OCI-LY1 (cell line): ENCODE measurements at regions not wholly inside any gene's neighbourhood (a gene's known extent, or its start where the extent isn't known, plus 50 kb on each side); places are given as distances from the start of the nearest gene placed in this dataset.

Experiments used
- EZH2 ChIP-seq: fragments of 200-600 bp; sonication (generic), shearing (Covaris generic); IDR thresholded peaks from 2 replicates; pipeline ENCODE4 v1.8.0; 2017; ENCODE audit warnings: borderline replicate concordance, mixed run types, mild to moderate bottlenecking, antibody characterized with exemption, low read length, moderate library complexity, mixed read lengths
- TF ChIP-seq, protein P1 (sequence below): fragments of 200-600 bp; sonication (generic), shearing (Covaris generic); IDR thresholded peaks from 2 replicates; pipeline ENCODE4 v1.5.1; 2017; ENCODE audit warnings: mild to moderate bottlenecking, antibody characterized with exemption, low read length, moderate library complexity, mixed read lengths

DNA sequence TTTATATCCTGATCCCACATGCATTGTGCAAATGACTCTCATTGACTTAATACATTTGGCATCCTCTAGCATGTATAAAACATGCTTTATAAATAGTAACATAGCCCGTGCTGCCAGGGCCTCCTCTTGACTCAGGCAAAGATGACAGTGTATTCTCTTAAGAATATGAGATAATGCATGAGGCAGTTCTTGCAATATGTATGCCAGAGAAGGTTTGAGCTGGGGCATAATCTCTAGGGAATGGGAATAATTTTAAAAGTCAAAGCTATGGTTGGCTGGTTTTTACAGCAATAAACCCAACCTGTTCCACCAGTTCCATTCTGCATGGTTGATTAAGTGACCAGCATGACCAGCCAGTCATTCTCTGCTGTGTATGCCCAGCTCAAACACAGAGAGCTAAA, 179.0 kb upstream of the PFN2 start:
- TF ChIP-seq, protein P1, sequence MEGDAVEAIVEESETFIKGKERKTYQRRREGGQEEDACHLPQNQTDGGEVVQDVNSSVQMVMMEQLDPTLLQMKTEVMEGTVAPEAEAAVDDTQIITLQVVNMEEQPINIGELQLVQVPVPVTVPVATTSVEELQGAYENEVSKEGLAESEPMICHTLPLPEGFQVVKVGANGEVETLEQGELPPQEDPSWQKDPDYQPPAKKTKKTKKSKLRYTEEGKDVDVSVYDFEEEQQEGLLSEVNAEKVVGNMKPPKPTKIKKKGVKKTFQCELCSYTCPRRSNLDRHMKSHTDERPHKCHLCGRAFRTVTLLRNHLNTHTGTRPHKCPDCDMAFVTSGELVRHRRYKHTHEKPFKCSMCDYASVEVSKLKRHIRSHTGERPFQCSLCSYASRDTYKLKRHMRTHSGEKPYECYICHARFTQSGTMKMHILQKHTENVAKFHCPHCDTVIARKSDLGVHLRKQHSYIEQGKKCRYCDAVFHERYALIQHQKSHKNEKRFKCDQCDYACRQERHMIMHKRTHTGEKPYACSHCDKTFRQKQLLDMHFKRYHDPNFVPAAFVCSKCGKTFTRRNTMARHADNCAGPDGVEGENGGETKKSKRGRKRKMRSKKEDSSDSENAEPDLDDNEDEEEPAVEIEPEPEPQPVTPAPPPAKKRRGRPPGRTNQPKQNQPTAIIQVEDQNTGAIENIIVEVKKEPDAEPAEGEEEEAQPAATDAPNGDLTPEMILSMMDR = no peak
- no peak for TF ChIP-seq EZH2
